ACC112 (cell line): ENCODE measurements at regions not wholly inside any gene's neighbourhood (a gene's known extent, or its start where the extent isn't known, plus 50 kb on each side); places are given as distances from the start of the nearest gene placed in this dataset.
A peak's percentile ranks its signal among the peaks of the same experiment; 100 is the strongest.

ENCODE experiments used
- H2AFZ ChIP-seq: fragments of 200-600 bp; sonication (generic); one replicate; pipeline ENCODE4 v1.6.0; 2017; ENCODE audit warnings: antibody characterized with exemption, low read length; ENCODE audit not compliant: unreplicated experiment
- H3K27ac ChIP-seq: fragments of 200-600 bp; sonication (generic); 2 replicates; pipeline ENCODE4 v1.5.1; 2014; ENCODE audit warnings: low read depth, mild to moderate bottlenecking, antibody characterized with exemption, low read length, moderate library complexity
- H3K27me3 ChIP-seq: fragments of 200-600 bp; sonication (generic); 2 replicates; pipeline ENCODE4 v1.6.1; 2014; ENCODE audit warnings: mild to moderate bottlenecking, antibody characterized with exemption, low read length, moderate library complexity, mixed read lengths; ENCODE audit not compliant: insufficient read depth
- H3K36me3 ChIP-seq: fragments of 200-600 bp; sonication (generic); 2 replicates; pipeline ENCODE4 v1.6.1; 2016; ENCODE audit warnings: mild to moderate bottlenecking, antibody characterized with exemption, low read length, moderate library complexity, mixed read lengths; ENCODE audit not compliant: insufficient read depth
- H3K4me1 ChIP-seq: fragments of 200-600 bp; sonication (generic); one replicate; pipeline ENCODE4 v1.6.1; 2016; ENCODE audit warnings: low read length, mixed read lengths; ENCODE audit not compliant: insufficient read depth, unreplicated experiment, control insufficient read depth
- H3K4me3 ChIP-seq: fragments of 200-600 bp; sonication (generic); 2 replicates; pipeline ENCODE4 v1.5.1; 2014; ENCODE audit warnings: mild to moderate bottlenecking, low read depth, low read length
- H3K79me2 ChIP-seq: fragments of 200-600 bp; sonication (generic); one replicate; pipeline ENCODE4 v1.6.0; 2016; ENCODE audit warnings: low read length; ENCODE audit not compliant: control insufficient read depth, unreplicated experiment, insufficient read depth

- H3K4me1 ChIP-seq, result peaks cover 7% of the 10 kb centered on the region
- no peaks in the 10 kb centered on the region for H3K79me2 ChIP-seq
- no peak overlapping the region for H3K27ac ChIP-seq
- no peak overlapping the region for H2AFZ ChIP-seq
- no peaks in the 10 kb centered on the region for H3K36me3 ChIP-seq
- no peak overlapping the region for H3K4me3 ChIP-seq
- H3K27me3 ChIP-seq, result no peaks in the 10 kb centered on the region
Observed at GRCh38 chr12:27382924-27383323, 50.3 kb downstream of the BMAL2 start.

- no peaks in the 10 kb centered on the region for H3K79me2 ChIP-seq
- peak overlapping the region; percentile 59 for H2AFZ ChIP-seq
- no peak overlapping the region for H3K4me3 ChIP-seq
- H3K27ac ChIP-seq, result peak overlapping the region; percentile 39; the same call in 1 of the 2 replicates
- no peaks in the 10 kb centered on the region for H3K27me3 ChIP-seq
- H3K36me3 ChIP-seq, result no peaks in the 10 kb centered on the region
- peaks cover 7% of the 10 kb centered on the region for H3K4me1 ChIP-seq
Observed at GRCh38 chr12:27383429-27384260, 51.0 kb downstream of the BMAL2 start.

- Histone ChIP-seq H3K36me3 (no peaks in the 10 kb centered on the region), H2AFZ (no peak overlapping the region), H3K4me1 (peaks cover 7% of the 10 kb centered on the region), H3K27me3 (no peaks in the 10 kb centered on the region), H3K79me2 (no peaks in the 10 kb centered on the region), H3K27ac (no peak overlapping the region), H3K4me3 (no peak overlapping the region)
Observed at GRCh38 chr12:27384261-27384590, 51.6 kb downstream of the BMAL2 start.

- Histone ChIP-seq H3K79me2 (no peaks in the 10 kb centered on the region), H3K27ac (no peak overlapping the region), H3K4me1 (peaks cover 7% of the 10 kb centered on the region), H3K27me3 (no peaks in the 10 kb centered on the region), H2AFZ (no peak overlapping the region), H3K36me3 (no peaks in the 10 kb centered on the region), H3K4me3 (no peak overlapping the region)
Observed at GRCh38 chr12:27385766-27386564, 53.3 kb downstream of the BMAL2 start.

GRCh38 chr12:27387473-27387872 lies 54.8 kb downstream of the BMAL2 start:
- Histone ChIP-seq H3K4me1 (peaks cover 7% of the 10 kb centered on the region), H2AFZ (no peak overlapping the region), H3K27me3 (no peaks in the 10 kb centered on the region), H3K4me3 (no peak overlapping the region), H3K36me3 (no peaks in the 10 kb centered on the region), H3K79me2 (no peaks in the 10 kb centered on the region), H3K27ac (no peak overlapping the region)

- Histone ChIP-seq H3K4me1 (peaks cover 3% of the 10 kb centered on the region), H3K27ac (no peak overlapping the region), H3K79me2 (no peaks in the 10 kb centered on the region), H3K27me3 (no peaks in the 10 kb centered on the region), H3K36me3 (no peaks in the 10 kb centered on the region), H3K4me3 (no peak overlapping the region), H2AFZ (no peak overlapping the region)
Observed at GRCh38 chr12:27388650-27389049, 56.0 kb downstream of the BMAL2 start.

- Histone ChIP-seq H2AFZ (no peak overlapping the region), H3K27me3 (no peaks in the 10 kb centered on the region), H3K79me2 (no peaks in the 10 kb centered on the region), H3K27ac (no peak overlapping the region), H3K4me1 (no peaks in the 10 kb centered on the region), H3K36me3 (no peaks in the 10 kb centered on the region), H3K4me3 (no peak overlapping the region)
Observed at GRCh38 chr12:27394676-27395075, 51.9 kb upstream of the SMCO2 start.

GRCh38 chr12:27396216-27396815 lies 50.2 kb upstream of the SMCO2 start:
- Histone ChIP-seq H3K4me1 (no peaks in the 10 kb centered on the region), H3K36me3 (0 out of 2 replicates have a peak, but pooled peaks cover 4% of the 10 kb centered on the region), H3K27ac (no peak overlapping the region), H3K79me2 (no peaks in the 10 kb centered on the region), H2AFZ (no peak overlapping the region), H3K4me3 (no peak overlapping the region), H3K27me3 (no peaks in the 10 kb centered on the region)
